Caco-2 (cell line): ENCODE measurements at regions not wholly inside any gene's neighbourhood (a gene's known extent, or its start where the extent isn't known, plus 50 kb on each side); places are given as distances from the start of the nearest gene placed in this dataset.

ENCODE experiments used
- BruUV-seq: library from RNA; stranded (reverse); fragments of 400-500 nt; replicated peaks from 2 replicates; lab custom pipeline; 2021; lab: Mats Ljungman, UMichigan
- CTCF ChIA-PET: fragments of 300-600 bp; sonication (Branson Sonifier 250); formaldehyde crosslinking; loops from one replicate; lab custom pipeline; 2022; ENCODE audit warnings: antibody characterized with exemption; lab: Charles Lee
- POLR2A ChIA-PET: fragments of 300-600 bp; sonication (Branson Sonifier 250); formaldehyde crosslinking; loops from one replicate; lab custom pipeline; 2022; ENCODE audit warnings: antibody characterized with exemption; lab: Charles Lee
- DNase-seq, 2 experiments: peaks; one replicate each; pipeline versions ENCODE4 v3.0.0 to v3.0.0-alpha.2; 2020 to 2022
- H3K27me3 ChIP-seq: replicated peaks from 2 replicates; pipeline ENCODE4 v1.6.0; 2011; ENCODE audit warnings: low read length; ENCODE audit not compliant: control insufficient read depth, insufficient read depth
- H3K36me3 ChIP-seq: 2 replicates; pipeline ENCODE4 v1.5.1; 2011; ENCODE audit warnings: low read length; ENCODE audit not compliant: control insufficient read depth, insufficient read depth
- H3K4me1 ChIP-seq: fragments of 250-450 bp; sonication (Bioruptor Pico); 2 replicates; pipeline ENCODE4 v1.5.1; 2020; ENCODE audit warnings: mild to moderate bottlenecking
- H3K4me3 ChIP-seq: 2 replicates; pipeline ENCODE4 v1.5.1; 2011; ENCODE audit warnings: low read depth, mild to moderate bottlenecking, control low read depth, low read length
- H3K9me3 ChIP-seq: fragments of 250-450 bp; sonication (Bioruptor Pico); 2 replicates; pipeline ENCODE4 v1.5.1; 2020; ENCODE audit warnings: mild to moderate bottlenecking, moderate library complexity
- H3K27ac Mint-ChIP-seq: one replicate; pipeline ENCODE4 v1.8.0; 2022; ENCODE audit warnings: mixed read lengths; ENCODE audit not compliant: unreplicated experiment
- H3K27me3 Mint-ChIP-seq: one replicate; pipeline ENCODE4 v1.8.0; 2022; ENCODE audit warnings: mixed read lengths; ENCODE audit not compliant: insufficient read depth, unreplicated experiment
- H3K36me3 Mint-ChIP-seq: one replicate; pipeline ENCODE4 v1.8.0; 2022; ENCODE audit warnings: mild to moderate bottlenecking, mixed read lengths; ENCODE audit not compliant: insufficient read depth, unreplicated experiment
- H3K4me1 Mint-ChIP-seq: one replicate; pipeline ENCODE4 v1.8.0; 2022; ENCODE audit warnings: low read depth, mixed read lengths; ENCODE audit not compliant: unreplicated experiment
- H3K4me3 Mint-ChIP-seq: one replicate; pipeline ENCODE4 v1.8.0; 2022; ENCODE audit warnings: mild to moderate bottlenecking, moderate library complexity, mixed read lengths; ENCODE audit not compliant: unreplicated experiment
- H3K9me3 Mint-ChIP-seq: one replicate; pipeline ENCODE4 v1.8.0; 2022; ENCODE audit warnings: mixed read lengths; ENCODE audit not compliant: unreplicated experiment
- CTCF ChIP-seq, 2 experiments: fragments of 200-600 bp in 1 of 2; IDR thresholded peaks; 1 replicate in 1 of 2; 2 replicates in 1 of 2; pipeline versions ENCODE4 v1.5.1 to v1.8.0; 2011 to 2022; ENCODE audit warnings: antibody characterized with exemption in 1 of 2, control low read depth in 1 of 2, inconsistent platforms in 1 of 2, low read depth in 1 of 2, low read length in 1 of 2, mild to moderate bottlenecking in 1 of 2, moderate library complexity in 1 of 2; ENCODE audit not compliant: insufficient read depth in 1 of 2, severe bottlenecking in 1 of 2, unreplicated experiment in 1 of 2
- intact Hi-C: fragments of 100-400 bp; cut with micrococcal nuclease; formaldehyde crosslinking; loops from one replicate; pipeline ENCODE4 v1.10.0; 2022; ENCODE audit not compliant: unreplicated experiment

GRCh38 chr3:59247402-59247841, 197.6 kb upstream of the CFAP20DC start:
- intact Hi-C loops = no loop called here
- no peaks in the 10 kb centered on the region for H3K36me3 ChIP-seq
- no peak for TF ChIP-seq CTCF (IDR thresholded peaks at IDR 0.05; ENCODE audit: insufficient read depth in 1 of 2, low read depth in 1 of 2, low read length in 1 of 2, severe bottlenecking in 1 of 2, unreplicated experiment in 1 of 2)
- no peaks in the 10 kb centered on the region for H3K36me3 Mint-ChIP-seq
- H3K9me3 ChIP-seq = no peaks in the 10 kb centered on the region
- no peak for DNase-seq
- peaks cover 8% of the 10 kb centered on the region for H3K27me3 Mint-ChIP-seq
- CTCF ChIA-PET = no interaction called here
- no peaks in the 10 kb centered on the region for H3K27me3 ChIP-seq
- POLR2A ChIA-PET = no interaction called here
- no TSS peak for BruUV-seq
- no peak overlapping the region for H3K4me3 ChIP-seq
- H3K4me1 ChIP-seq = no peaks in the 10 kb centered on the region
- no peaks in the 10 kb centered on the region for H3K9me3 Mint-ChIP-seq
- H3K27ac Mint-ChIP-seq = no peak overlapping the region
- no peaks in the 10 kb centered on the region for H3K4me1 Mint-ChIP-seq
- no peak overlapping the region for H3K4me3 Mint-ChIP-seq

GRCh38 chr3:59246719-59247401, 197.0 kb upstream of the CFAP20DC start:
- Histone ChIP-seq H3K4me3 (no peak overlapping the region), H3K36me3 (no peaks in the 10 kb centered on the region), H3K9me3 (no peaks in the 10 kb centered on the region), H3K27me3 (no peaks in the 10 kb centered on the region), H3K4me1 (no peaks in the 10 kb centered on the region)
- CTCF ChIA-PET = no interaction called here
- Mint-ChIP-seq H3K4me1 (no peaks in the 10 kb centered on the region), H3K4me3 (no peak overlapping the region), H3K27ac (no peak overlapping the region), H3K27me3 (peaks cover 8% of the 10 kb centered on the region), H3K9me3 (no peaks in the 10 kb centered on the region), H3K36me3 (no peaks in the 10 kb centered on the region)
- POLR2A ChIA-PET = interaction anchor here (0.6 kb wide), 1 partner anchor 375 kb away, joined by 7 read pairs; no protein-coding TSS in a partner anchor
- no TSS peak for BruUV-seq
- intact Hi-C loops = no loop called here
- no peak for TF ChIP-seq CTCF (IDR thresholded peaks at IDR 0.05; ENCODE audit: insufficient read depth in 1 of 2, low read depth in 1 of 2, low read length in 1 of 2, severe bottlenecking in 1 of 2, unreplicated experiment in 1 of 2)
- no peak for DNase-seq

GRCh38 chr3:59245859-59246501, 196.2 kb upstream of the CFAP20DC start:
- intact Hi-C loops = no loop called here
- CTCF ChIA-PET = no interaction called here
- DNase-seq = no peak
- no peak for TF ChIP-seq CTCF (IDR thresholded peaks at IDR 0.05; ENCODE audit: insufficient read depth in 1 of 2, low read depth in 1 of 2, low read length in 1 of 2, severe bottlenecking in 1 of 2, unreplicated experiment in 1 of 2)
- POLR2A ChIA-PET = interaction anchor here (0.6 kb wide), 1 partner anchor 374 kb away, joined by 7 read pairs; no protein-coding TSS in a partner anchor
- no TSS peak for BruUV-seq
- no peaks in the 10 kb centered on the region for H3K36me3 ChIP-seq
- H3K9me3 ChIP-seq = no peaks in the 10 kb centered on the region
- peaks cover 8% of the 10 kb centered on the region for H3K27me3 Mint-ChIP-seq
- H3K27ac Mint-ChIP-seq = no peak overlapping the region
- no peak overlapping the region for H3K4me3 Mint-ChIP-seq
- H3K4me3 ChIP-seq = no peak overlapping the region
- no peaks in the 10 kb centered on the region for H3K9me3 Mint-ChIP-seq
- H3K4me1 ChIP-seq = no peaks in the 10 kb centered on the region
- no peaks in the 10 kb centered on the region for H3K27me3 ChIP-seq
- H3K36me3 Mint-ChIP-seq = no peaks in the 10 kb centered on the region
- H3K4me1 Mint-ChIP-seq = no peaks in the 10 kb centered on the region
